NB4 (cell line): ENCODE measurements at regions not wholly inside any gene's neighbourhood (a gene's known extent, or its start where the extent isn't known, plus 50 kb on each side); places are given as distances from the start of the nearest gene placed in this dataset.

Experiments
- CTCF ChIP-seq: IDR thresholded peaks from one replicate; pipeline ENCODE4 v1.5.1; 2012; ENCODE audit warnings: low read depth, low read length
- MAX ChIP-seq: IDR thresholded peaks from 2 replicates; pipeline ENCODE4 v1.6.1; 2011; ENCODE audit warnings: low read depth, low read length
- POLR2A ChIP-seq: IDR thresholded peaks from 2 replicates; pipeline ENCODE4 v1.6.1; 2011; ENCODE audit warnings: mild to moderate bottlenecking; ENCODE audit not compliant: insufficient read length; ENCODE audit errors: extremely low read depth

GRCh38 chr11:20243974-20244373, 83.7 kb upstream of the DBX1 start:
- TF ChIP-seq CTCF (peak; percentile 7), MAX (no peak), POLR2A (no peak)
